ENCODE measurements at regions not wholly inside any gene's neighbourhood (a gene's known extent, or its start where the extent isn't known, plus 50 kb on each side); places are given as distances from the start of the nearest gene placed in this dataset.

DNA sequence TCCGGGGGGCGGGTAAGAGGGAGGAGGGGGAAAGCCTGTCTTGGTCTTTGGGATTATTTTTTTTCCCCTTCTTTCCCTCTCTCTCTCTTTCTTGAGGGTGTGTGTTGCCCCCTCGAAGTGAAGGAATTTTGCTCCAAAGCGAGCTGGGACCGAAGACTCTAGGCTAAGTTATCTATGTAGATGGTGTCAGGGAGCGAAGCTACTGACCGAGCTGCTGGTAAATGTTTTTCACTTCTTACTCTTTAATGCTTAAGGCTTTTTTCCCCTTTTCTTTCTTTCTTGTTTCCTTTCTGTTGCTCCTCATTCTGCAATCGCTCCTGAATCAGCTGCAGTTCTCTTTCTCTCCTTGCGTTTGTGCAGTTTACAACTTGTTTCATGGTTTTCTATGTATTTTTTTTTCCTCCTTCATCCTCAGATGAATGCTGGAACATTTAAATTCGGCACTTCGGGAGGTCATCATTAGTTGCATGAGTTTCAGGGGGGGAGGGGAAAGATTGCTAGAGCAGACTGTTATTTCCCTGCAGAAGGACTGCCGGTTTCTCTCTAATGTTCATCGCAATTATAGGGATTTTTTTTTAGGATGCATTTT is 1312.0 kb upstream of the WWC1 start:
- DNase-seq, result no peak
- H3K4me1 Mint-ChIP-seq, result peaks cover 0 to 17% of the 10 kb centered on the region in 2 donors
- H3K4me3 Mint-ChIP-seq, result peak overlapping the region; percentile 43 to 70 (median 57)
- peaks cover 2 to 14% (median 4%) of the 10 kb centered on the region in 6 donors for H3K9me3 Mint-ChIP-seq
- peaks cover 2 to 6% (median 5%) of the 10 kb centered on the region in 3 donors for H3K27me3 Mint-ChIP-seq (ENCODE audit: low read depth in 3 of 3)
- no peak overlapping the region for H3K27ac Mint-ChIP-seq
- no peaks in the 10 kb centered on the region for H3K36me3 Mint-ChIP-seq

DNA sequence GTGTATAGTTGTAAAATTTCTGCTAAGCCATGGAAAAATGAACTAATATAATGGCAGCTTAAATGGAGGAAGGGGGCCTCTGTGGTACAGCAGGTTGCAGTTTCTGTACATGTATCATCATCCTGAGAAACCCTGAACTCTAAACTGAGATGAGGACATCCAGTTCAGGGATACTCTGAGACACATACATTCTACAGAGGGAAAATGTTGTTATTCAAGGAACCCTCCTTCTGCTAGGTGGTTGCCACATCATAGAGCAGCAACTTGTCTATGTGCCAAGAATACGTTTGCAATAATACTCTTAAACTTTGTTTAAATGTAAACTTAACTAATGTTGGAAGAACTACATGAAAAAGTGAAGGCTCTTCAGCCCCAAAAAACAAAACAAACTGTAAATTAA is 1310.8 kb upstream of the WWC1 start:
- peaks cover 2 to 6% (median 5%) of the 10 kb centered on the region in 3 donors for H3K27me3 Mint-ChIP-seq (ENCODE audit: low read depth in 3 of 3)
- no peak overlapping the region for H3K4me3 Mint-ChIP-seq
- H3K36me3 Mint-ChIP-seq, result no peaks in the 10 kb centered on the region
- H3K4me1 Mint-ChIP-seq, result peaks cover 0 to 17% of the 10 kb centered on the region in 2 donors
- H3K27ac Mint-ChIP-seq, result no peak overlapping the region
- H3K9me3 Mint-ChIP-seq, result peaks cover 0 to 15% (median 4%) of the 10 kb centered on the region in 6 donors
- DNase-seq, result no peak

DNA sequence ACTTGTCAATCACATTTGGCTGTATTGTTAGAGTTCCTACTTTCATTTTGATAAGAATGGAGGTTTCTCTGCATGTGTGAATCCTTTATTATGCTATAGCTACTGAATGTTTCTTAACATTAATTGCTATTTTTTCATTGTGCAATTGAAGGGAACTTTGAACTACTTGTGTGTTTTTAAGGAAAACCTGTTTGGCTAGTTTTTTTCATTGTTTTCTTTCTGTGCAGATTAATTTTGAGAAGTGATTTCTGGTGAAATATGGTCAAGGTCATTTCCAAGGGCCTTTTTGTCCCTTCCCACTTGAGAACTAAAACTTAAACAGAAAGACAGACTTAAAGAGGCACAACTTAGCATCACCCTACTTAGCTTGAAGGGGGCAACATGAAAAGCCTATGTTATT is 1309.2 kb upstream of the WWC1 start:
- DNase-seq, result no peak
- Mint-ChIP-seq H3K36me3 (peaks cover 0 to 3% (median 0%) of the 10 kb centered on the region in 3 donors), H3K4me3 (peak overlapping the region in 1 of 5 donors; percentile 6), H3K27ac (no peak overlapping the region), H3K27me3 (ENCODE audit: low read depth in 3 of 3) (peaks cover 0 to 8% (median 5%) of the 10 kb centered on the region in 3 donors), H3K9me3 (peaks cover 0 to 11% (median 6%) of the 10 kb centered on the region in 6 donors), H3K4me1 (peaks cover 0 to 17% of the 10 kb centered on the region in 2 donors)

DNA sequence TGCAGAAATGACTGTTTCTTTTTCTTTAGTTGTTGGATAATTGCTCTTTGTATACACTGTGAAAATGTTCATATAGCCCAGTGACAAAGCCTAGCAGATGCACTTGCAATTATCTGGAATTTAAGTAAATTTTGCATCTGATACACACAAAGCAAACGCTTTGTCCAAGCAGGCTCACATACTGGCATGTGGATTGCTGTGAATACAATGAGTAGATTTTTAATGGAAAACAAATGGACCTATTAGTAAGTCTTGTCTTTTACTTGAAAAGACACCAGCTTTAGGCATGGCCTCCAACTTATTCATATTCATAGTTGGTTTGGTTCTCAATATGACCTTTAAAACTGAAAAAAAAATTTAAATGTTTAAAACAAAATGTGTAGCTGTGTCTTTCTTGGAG is 1299.8 kb upstream of the WWC1 start:
- peaks cover 0 to 35% (median 15%) of the 10 kb centered on the region in 6 donors for H3K9me3 Mint-ChIP-seq
- H3K27me3 Mint-ChIP-seq (ENCODE audit: low read depth in 3 of 3), result peaks cover 0 to 3% (median 0%) of the 10 kb centered on the region in 3 donors
- H3K4me1 Mint-ChIP-seq, result no peaks in the 10 kb centered on the region
- no peak for DNase-seq
- no peak overlapping the region for H3K27ac Mint-ChIP-seq
- H3K36me3 Mint-ChIP-seq, result peaks cover 0 to 3% (median 0%) of the 10 kb centered on the region in 3 donors
- no peak overlapping the region for H3K4me3 Mint-ChIP-seq

DNA sequence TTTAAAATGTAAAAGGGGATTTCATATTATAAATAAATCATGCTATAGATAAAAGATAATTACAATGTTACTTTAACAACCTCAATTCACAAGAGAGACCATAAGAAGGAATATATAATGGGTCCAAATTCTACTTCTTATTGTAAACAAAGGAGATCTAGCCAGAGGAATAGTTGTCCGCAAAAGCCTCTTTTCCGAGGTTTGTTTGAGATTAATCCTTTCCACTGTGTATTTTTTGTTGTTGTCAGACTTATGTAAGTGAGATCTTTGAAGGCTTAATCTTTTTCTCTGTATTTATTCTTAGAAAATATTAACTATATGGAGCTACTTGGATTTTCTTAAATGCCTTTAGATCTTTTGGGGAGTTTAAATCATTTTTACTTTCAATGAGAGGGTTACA is 1299.3 kb upstream of the WWC1 start:
- peaks cover 0 to 3% (median 0%) of the 10 kb centered on the region in 3 donors for H3K27me3 Mint-ChIP-seq (ENCODE audit: low read depth in 3 of 3)
- H3K4me1 Mint-ChIP-seq, result no peaks in the 10 kb centered on the region
- peaks cover 0 to 35% (median 13%) of the 10 kb centered on the region in 6 donors for H3K9me3 Mint-ChIP-seq
- peaks cover 0 to 2% (median 0%) of the 10 kb centered on the region in 3 donors for H3K36me3 Mint-ChIP-seq
- no peak for DNase-seq
- no peak overlapping the region for H3K27ac Mint-ChIP-seq
- H3K4me3 Mint-ChIP-seq, result no peak overlapping the region

DNA sequence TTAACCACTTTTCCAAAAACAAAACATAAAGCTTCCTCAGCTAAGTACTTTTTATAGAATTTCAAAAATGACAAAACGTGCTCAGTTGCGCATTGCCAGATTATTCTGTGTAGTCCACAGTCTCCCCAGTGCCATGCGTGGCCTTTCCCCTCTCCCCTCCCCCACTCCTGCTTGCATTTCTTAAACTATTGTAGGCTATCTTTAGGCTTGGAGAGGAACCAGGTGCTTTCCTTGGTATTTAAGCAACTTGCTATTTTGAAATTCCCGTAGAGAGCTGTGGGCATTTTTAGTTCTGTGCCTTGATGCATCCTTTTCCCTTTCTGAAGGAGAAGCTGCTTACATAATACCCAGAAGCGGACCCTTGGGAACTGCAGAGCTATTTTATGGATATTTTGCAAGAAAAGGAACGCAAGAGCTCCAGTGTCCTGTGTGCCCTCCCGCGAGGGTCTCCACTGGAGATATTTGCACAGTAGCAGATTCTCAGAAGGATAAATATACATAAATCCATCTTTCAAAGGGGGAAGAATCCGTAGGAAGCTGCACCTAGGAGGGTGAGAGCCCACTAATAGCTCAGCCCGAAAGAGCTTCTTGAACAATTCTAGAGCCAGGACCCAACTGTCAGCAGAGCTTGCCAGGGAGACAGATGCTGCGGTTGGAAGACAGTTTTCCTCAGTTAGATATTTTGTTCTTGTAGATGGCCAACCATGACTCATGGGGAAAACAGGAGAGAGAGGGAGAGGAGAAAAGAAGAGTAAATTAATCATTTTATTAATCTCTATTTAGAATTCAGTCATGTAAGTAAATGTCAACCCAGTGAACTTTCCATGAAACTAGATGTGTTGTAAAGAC is 1298.3 kb upstream of the WWC1 start:
- Mint-ChIP-seq H3K27me3 (ENCODE audit: low read depth in 3 of 3) (peaks cover 0 to 3% (median 0%) of the 10 kb centered on the region in 3 donors), H3K4me3 (no peak overlapping the region), H3K36me3 (no peaks in the 10 kb centered on the region), H3K4me1 (no peaks in the 10 kb centered on the region), H3K9me3 (peaks cover 0 to 33% (median 14%) of the 10 kb centered on the region in 6 donors), H3K27ac (no peak overlapping the region)
- DNase-seq, result no peak

DNA sequence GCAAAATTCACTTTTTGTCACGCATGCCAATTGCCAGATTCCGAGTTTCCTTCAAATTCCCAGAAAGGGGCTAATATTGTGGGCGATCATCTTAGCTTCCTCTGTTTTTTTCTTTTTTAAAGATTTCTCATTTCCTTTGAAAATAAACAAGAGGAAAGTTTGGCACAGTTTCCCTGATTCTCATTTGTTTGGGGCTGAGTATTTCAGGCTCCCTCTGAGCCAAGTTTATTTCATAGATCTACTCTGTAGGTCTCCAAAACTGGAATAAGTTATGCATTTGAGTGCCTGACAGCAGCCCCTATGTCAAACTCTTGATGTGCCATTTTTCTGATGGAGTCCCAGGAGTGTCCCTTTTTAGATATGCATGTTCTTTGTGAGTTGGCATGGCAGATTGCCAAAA is 1297.2 kb upstream of the WWC1 start:
- H3K9me3 Mint-ChIP-seq, result peaks cover under 1 to 29% (median 13%) of the 10 kb centered on the region in 6 donors
- peaks cover 0 to 3% (median 2%) of the 10 kb centered on the region in 3 donors for H3K27me3 Mint-ChIP-seq (ENCODE audit: low read depth in 3 of 3)
- no peaks in the 10 kb centered on the region for H3K4me1 Mint-ChIP-seq
- H3K27ac Mint-ChIP-seq, result no peak overlapping the region
- H3K36me3 Mint-ChIP-seq, result no peaks in the 10 kb centered on the region
- DNase-seq, result no peak
- H3K4me3 Mint-ChIP-seq, result no peak overlapping the region

DNA sequence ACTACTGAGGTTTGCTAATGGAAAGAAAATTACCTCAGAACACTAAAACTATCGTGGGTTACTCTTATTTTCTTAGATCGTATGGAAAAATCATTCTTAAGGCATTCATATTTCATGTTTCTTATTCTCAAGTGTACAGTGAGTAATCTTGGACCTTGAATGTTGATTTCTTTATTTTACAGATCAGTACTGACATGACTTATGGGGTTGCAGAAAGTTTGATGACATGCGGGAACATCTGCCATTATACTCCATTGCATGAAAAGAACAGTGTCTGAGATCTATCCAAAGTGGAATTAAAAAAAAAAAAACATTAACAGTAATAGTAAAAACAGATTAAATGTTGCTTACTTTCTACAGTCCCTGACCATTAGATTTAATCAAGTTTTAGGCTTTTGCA is 1290.2 kb upstream of the WWC1 start:
- Mint-ChIP-seq H3K27ac (no peak overlapping the region), H3K27me3 (ENCODE audit: low read depth in 3 of 3) (peaks cover 0 to 6% (median 2%) of the 10 kb centered on the region in 3 donors), H3K9me3 (peaks cover 0 to 18% (median 4%) of the 10 kb centered on the region in 6 donors), H3K4me1 (no peaks in the 10 kb centered on the region), H3K36me3 (no peaks in the 10 kb centered on the region), H3K4me3 (no peak overlapping the region)
- no peak for DNase-seq

DNA sequence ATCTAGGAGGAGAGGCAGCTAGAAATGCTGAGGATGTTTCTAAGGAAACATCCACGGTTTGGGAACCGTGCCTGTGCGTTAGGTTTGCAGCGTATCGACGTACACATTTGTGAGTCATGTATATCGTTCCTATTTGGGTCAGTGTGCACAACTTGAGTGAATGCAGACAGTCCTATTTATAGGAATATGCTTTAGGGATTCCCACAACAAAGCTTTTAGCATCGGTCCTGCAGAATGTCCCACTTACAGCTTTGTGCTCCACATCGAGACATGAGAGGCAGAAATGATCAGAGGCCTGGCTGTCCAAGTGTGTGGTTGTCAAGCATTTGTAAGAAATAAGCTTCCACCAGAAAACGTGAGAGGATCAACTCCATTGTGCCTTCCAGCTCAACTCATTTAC is 1282.7 kb upstream of the WWC1 start:
- H3K27me3 Mint-ChIP-seq (ENCODE audit: low read depth in 3 of 3), result peaks cover 0 to 4% (median 0%) of the 10 kb centered on the region in 3 donors
- no peak for DNase-seq
- no peak overlapping the region for H3K4me3 Mint-ChIP-seq
- H3K4me1 Mint-ChIP-seq, result no peaks in the 10 kb centered on the region
- H3K9me3 Mint-ChIP-seq, result peaks cover 1 to 21% (median 8%) of the 10 kb centered on the region in 6 donors
- H3K36me3 Mint-ChIP-seq, result no peaks in the 10 kb centered on the region
- no peak overlapping the region for H3K27ac Mint-ChIP-seq

DNA sequence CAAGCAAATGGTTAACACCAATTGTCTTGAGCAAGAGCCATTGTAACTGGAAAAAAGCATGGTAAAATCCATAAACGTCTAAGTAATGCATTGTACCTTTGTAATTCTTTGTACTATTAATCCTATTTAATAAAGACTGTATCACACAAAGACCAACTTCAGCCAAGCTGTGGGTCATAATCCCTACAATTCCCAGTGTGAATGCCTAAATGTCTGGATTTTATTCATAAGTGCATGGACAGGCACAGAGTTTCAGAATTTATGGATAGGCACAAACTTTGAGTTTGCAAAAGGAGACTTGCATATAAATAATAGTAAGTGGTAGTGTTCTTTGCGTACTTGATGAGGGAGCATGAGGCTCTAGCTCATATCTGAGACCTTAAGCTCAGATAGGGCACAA is 1280.2 kb upstream of the WWC1 start:
- no peak overlapping the region for H3K4me3 Mint-ChIP-seq
- H3K27ac Mint-ChIP-seq, result no peak overlapping the region
- no peaks in the 10 kb centered on the region for H3K36me3 Mint-ChIP-seq
- no peak for DNase-seq
- H3K9me3 Mint-ChIP-seq, result peaks cover 3 to 27% (median 8%) of the 10 kb centered on the region in 6 donors
- H3K27me3 Mint-ChIP-seq (ENCODE audit: low read depth in 3 of 3), result no peaks in the 10 kb centered on the region
- no peaks in the 10 kb centered on the region for H3K4me1 Mint-ChIP-seq

DNA sequence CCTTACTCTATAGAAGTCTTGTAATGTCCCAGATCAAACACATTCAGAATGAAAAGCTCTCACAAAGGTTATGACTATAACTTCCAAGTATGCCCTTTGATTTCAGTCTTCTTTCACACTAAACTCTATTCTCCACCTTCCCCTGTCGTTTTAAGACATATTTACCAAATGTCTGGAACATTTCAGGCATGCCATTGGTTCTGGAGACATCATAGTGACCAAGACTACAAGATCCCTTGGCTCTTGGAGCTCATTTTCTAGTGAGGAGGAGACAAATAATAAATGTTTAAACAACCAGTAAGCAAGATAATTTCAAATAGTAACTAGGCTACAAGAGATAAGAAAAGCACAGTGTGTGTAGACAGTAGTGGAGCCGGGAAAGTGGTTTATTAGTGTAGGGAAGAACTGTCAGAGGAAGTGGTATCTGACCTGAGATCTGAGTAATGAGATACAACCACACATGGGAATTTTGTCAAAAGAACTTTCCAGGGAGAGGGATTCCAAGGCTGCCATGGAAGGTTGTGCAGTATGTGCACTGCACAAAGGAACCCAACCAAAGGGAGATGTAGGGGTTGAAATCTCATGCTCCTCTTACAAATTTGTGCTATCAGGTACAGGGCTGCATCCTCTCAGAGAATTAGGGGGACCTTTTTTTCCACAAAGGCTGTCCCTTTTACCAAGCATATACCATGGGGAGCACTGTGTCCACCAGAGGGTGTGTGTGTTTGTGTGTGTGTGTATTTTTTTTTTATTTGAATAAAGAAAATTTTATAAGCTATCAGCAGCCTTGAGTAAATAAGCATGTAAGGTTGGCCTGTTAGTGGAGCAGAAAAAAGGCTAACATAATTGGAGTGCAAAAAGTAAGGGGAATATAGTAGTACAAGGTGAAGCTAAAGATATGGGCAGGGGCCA is 1279.1 kb upstream of the WWC1 start:
- Mint-ChIP-seq H3K27me3 (ENCODE audit: low read depth in 3 of 3) (no peaks in the 10 kb centered on the region), H3K4me1 (no peaks in the 10 kb centered on the region), H3K4me3 (no peak overlapping the region), H3K9me3 (peaks cover 2 to 33% (median 9%) of the 10 kb centered on the region in 6 donors), H3K27ac (no peak overlapping the region), H3K36me3 (no peaks in the 10 kb centered on the region)
- DNase-seq, result no peak

DNA sequence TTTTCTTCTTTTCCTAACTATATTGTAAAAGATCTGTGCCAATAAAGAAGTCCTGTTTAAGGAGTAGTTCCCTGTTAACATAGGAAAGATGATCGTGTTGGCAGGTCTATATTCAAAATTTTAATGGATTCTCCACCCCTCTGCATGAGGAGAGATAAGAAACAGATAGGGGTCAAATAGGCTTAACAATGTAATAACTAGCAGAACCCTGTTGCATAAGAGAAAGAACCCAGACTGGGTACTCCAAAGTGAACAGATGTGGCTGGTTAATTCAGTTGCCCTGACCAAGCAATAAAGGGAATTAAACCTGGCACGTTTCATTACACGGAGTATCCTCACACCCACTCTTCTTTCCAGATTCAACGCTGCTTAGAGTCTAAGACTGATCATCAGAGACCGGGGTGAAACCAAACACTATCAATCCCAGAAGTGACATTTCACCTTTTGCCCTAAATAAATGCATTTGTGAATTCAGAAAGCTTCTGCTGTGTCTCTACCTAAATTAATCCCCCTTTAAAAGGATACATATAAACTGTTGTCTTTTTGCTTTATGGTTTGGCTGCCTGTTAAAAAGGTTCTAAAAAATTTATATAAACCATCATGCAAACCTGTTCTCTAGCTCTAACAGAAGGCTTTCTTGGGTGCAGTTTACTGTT is 1276.9 kb upstream of the WWC1 start:
- no peak overlapping the region for H3K27ac Mint-ChIP-seq
- H3K4me1 Mint-ChIP-seq, result no peaks in the 10 kb centered on the region
- H3K27me3 Mint-ChIP-seq (ENCODE audit: low read depth in 3 of 3), result no peaks in the 10 kb centered on the region
- H3K9me3 Mint-ChIP-seq, result peaks cover 2 to 31% (median 6%) of the 10 kb centered on the region in 6 donors
- DNase-seq, result no peak
- H3K4me3 Mint-ChIP-seq, result no peak overlapping the region
- H3K36me3 Mint-ChIP-seq, result no peaks in the 10 kb centered on the region

DNA sequence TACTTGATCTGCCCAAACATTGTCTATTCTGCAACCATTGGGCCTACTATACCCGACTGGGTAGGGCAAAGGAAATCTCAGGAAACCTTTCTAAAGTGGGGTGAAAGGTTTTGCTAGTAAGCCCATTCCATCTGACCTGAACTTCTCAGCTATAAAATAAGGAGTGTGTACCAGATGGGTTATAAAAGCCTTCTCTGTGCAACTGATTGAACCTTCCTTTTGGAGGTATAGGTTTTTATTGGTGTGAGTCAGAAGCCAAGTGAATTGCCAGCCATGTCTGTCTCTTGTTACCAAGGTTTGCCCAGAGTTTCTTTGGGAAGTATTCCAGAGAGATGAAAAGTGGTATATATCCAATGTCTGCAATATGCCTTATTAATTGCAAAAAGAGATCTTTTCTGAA is 1271.0 kb upstream of the WWC1 start:
- Mint-ChIP-seq H3K4me1 (no peaks in the 10 kb centered on the region), H3K27me3 (ENCODE audit: low read depth in 3 of 3) (no peaks in the 10 kb centered on the region), H3K27ac (no peak overlapping the region), H3K4me3 (no peak overlapping the region), H3K9me3 (peaks cover 3 to 23% (median 10%) of the 10 kb centered on the region in 6 donors), H3K36me3 (no peaks in the 10 kb centered on the region)
- no peak for DNase-seq
